ENCODE measurements at regions not wholly inside any gene's neighbourhood (a gene's known extent, or its start where the extent isn't known, plus 50 kb on each side); places are given as distances from the start of the nearest gene placed in this dataset.

DNA sequence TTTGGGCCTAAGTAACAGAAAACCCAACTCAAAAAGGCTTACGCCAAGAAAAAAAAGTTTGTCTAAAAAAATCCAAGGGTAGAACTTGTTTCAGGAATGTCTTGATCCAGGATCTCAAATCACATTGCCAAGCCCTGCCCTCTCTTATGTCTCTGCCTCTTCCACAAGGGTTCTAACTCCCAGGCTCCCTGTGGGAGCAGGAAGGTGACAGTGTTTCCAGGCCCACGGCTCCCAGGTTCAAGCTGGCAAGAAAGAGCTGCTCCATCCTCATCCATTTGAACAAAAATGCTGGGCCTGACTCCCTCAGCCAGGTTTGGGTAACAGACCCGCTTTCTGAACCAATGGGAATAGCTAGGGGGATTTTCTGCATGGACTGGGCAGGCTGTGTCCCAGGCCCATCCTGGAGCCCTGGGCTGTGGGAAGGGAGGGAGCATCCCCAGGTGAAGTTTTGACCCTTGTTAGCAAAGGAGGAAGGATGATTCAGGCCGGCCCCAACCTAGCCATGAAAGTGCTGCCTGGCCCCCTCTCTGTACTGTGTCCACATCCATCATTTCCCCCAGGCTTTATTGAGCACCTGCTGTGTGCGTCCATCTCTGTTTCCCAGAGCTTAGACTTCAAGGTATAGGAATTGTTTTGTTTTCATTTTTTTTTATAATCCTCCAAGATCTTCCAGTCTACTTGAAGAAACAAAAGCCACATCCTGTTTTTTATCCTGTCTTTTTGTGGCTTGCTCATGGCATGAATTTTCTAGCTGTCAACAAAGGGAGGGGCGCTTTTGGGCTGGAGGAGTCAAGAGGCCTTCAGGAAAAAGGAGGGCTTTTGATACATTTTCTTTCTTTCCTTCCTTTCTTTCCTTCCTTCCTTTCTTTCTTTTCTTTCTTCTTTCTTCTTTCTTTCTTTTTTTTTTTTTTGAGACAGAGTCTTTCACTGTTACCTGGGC, 159.8 kb downstream of the TFAP2C start:
- TF ChIP-seq, protein P1, sequence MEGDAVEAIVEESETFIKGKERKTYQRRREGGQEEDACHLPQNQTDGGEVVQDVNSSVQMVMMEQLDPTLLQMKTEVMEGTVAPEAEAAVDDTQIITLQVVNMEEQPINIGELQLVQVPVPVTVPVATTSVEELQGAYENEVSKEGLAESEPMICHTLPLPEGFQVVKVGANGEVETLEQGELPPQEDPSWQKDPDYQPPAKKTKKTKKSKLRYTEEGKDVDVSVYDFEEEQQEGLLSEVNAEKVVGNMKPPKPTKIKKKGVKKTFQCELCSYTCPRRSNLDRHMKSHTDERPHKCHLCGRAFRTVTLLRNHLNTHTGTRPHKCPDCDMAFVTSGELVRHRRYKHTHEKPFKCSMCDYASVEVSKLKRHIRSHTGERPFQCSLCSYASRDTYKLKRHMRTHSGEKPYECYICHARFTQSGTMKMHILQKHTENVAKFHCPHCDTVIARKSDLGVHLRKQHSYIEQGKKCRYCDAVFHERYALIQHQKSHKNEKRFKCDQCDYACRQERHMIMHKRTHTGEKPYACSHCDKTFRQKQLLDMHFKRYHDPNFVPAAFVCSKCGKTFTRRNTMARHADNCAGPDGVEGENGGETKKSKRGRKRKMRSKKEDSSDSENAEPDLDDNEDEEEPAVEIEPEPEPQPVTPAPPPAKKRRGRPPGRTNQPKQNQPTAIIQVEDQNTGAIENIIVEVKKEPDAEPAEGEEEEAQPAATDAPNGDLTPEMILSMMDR (IDR thresholded peaks at IDR 0.05), result no peak
- TF ChIP-seq POLR2A (IDR thresholded peaks at IDR 0.05), result no peak
- TF ChIP-seq EP300 (IDR thresholded peaks at IDR 0.05), result no peak
- TF ChIP-seq POLR2AphosphoS5 (IDR thresholded peaks at IDR 0.05), result no peak

All from suprapubic skin (tissue), 4 donors.